CD14-positive monocyte (primary cell): ENCODE measurements at regions not wholly inside any gene's neighbourhood (a gene's known extent, or its start where the extent isn't known, plus 50 kb on each side); places are given as distances from the start of the nearest gene placed in this dataset.

Experiments
- DNase-seq, 3 donors: peaks; one replicate each; pipeline ENCODE4 v3.0.0-alpha.2; 2011 to 2022
- H2AFZ ChIP-seq: 2 replicates; pipeline ENCODE4 v1.6.0; 2012; ENCODE audit warnings: mild to moderate bottlenecking, low read depth, low read length, inconsistent platforms; ENCODE audit not compliant: insufficient read depth, poor library complexity, severe bottlenecking
- H3K27ac ChIP-seq, 2 donors: 1 replicate in 1 of 2; 2 replicates in 1 of 2; pipeline ENCODE4 v1.5.1; 2012 to 2013; ENCODE audit warnings: low read length in 2 of 2, control low read depth in 1 of 2, inconsistent platforms in 1 of 2, low read depth in 1 of 2, mild to moderate bottlenecking in 1 of 2
- H3K27me3 ChIP-seq, 2 donors: one replicate each; pipeline versions ENCODE4 v1.6.0 to v1.6.1; 2011 to 2013; ENCODE audit warnings: low read length in 2 of 2; ENCODE audit not compliant: control insufficient read depth in 2 of 2, insufficient read depth in 2 of 2
- H3K36me3 ChIP-seq, 2 donors: replicated peaks in 1 of 2; 1 replicate in 1 of 2; 2 replicates in 1 of 2; pipeline versions ENCODE4 v1.5.1 to v1.6.1; 2012 to 2013; ENCODE audit warnings: low read length in 2 of 2, control low read depth in 1 of 2, inconsistent platforms in 1 of 2, mild to moderate bottlenecking in 1 of 2; ENCODE audit not compliant: insufficient read depth in 2 of 2, control insufficient read depth in 1 of 2
- H3K4me1 ChIP-seq, 2 donors: 1 replicate in 1 of 2; 2 replicates in 1 of 2; pipeline versions ENCODE4 v1.5.1 to v1.6.1; 2012 to 2013; ENCODE audit warnings: low read length in 2 of 2, control low read depth in 1 of 2, inconsistent platforms in 1 of 2, mild to moderate bottlenecking in 1 of 2, moderate library complexity in 1 of 2; ENCODE audit not compliant: insufficient read depth in 2 of 2, control insufficient read depth in 1 of 2
- H3K4me2 ChIP-seq: replicated peaks from 2 replicates; pipeline ENCODE3; 2012; ENCODE audit warnings: low read length, moderate library complexity, mild to moderate bottlenecking; ENCODE audit not compliant: poor library complexity, severe bottlenecking; ENCODE audit errors: extremely low read depth
- H3K4me3 ChIP-seq, 3 experiments: fragments of 200-600 bp in 1 of 3; sonication (generic) in 1 of 3; replicated peaks in 1 of 3; 1 replicate in 2 of 3; 2 replicates in 1 of 3; pipeline ENCODE4 v1.5.1; 2011 to 2013; ENCODE audit warnings: low read length in 3 of 3, mild to moderate bottlenecking in 3 of 3, control low read depth in 2 of 3, low read depth in 2 of 3, inconsistent platforms in 1 of 3, moderate library complexity in 1 of 3
- H3K79me2 ChIP-seq: 2 replicates; pipeline ENCODE4 v1.6.0; 2012; ENCODE audit warnings: mild to moderate bottlenecking, control low read depth, inconsistent platforms, low read length, moderate library complexity; ENCODE audit not compliant: insufficient read depth
- H3K9ac ChIP-seq: 2 replicates; pipeline ENCODE4 v1.6.0; 2017; ENCODE audit warnings: low read length, mild to moderate bottlenecking; ENCODE audit not compliant: insufficient read depth, poor library complexity, severe bottlenecking
- H3K9me3 ChIP-seq, 2 donors: replicated peaks in 1 of 2; 1 replicate in 1 of 2; 2 replicates in 1 of 2; pipeline versions ENCODE4 v1.5.1 to v1.6.1; 2012 to 2013; ENCODE audit warnings: low read length in 2 of 2, control low read depth in 1 of 2; ENCODE audit not compliant: control insufficient read depth in 1 of 2, insufficient read depth in 1 of 2
- H4K20me1 ChIP-seq: 2 replicates; pipeline ENCODE4 v1.6.0; 2012; ENCODE audit warnings: mild to moderate bottlenecking, low read length, control low read depth, moderate library complexity; ENCODE audit not compliant: insufficient read depth
- H3K27ac Mint-ChIP-seq, 7 donors: one replicate each; pipeline ENCODE4 v1.8.0; 2020; ENCODE audit warnings: mild to moderate bottlenecking in 7 of 7, mixed read lengths in 7 of 7, moderate library complexity in 6 of 7, inconsistent platforms in 2 of 7
- H3K27me3 Mint-ChIP-seq, 3 donors: one replicate each; pipeline ENCODE4 v1.8.0; 2021 to 2022; ENCODE audit warnings: low read depth in 3 of 3, mild to moderate bottlenecking in 3 of 3, mixed read lengths in 3 of 3, moderate library complexity in 3 of 3, inconsistent platforms in 1 of 3
- H3K36me3 Mint-ChIP-seq, 2 donors: one replicate each; pipeline ENCODE4 v1.8.0; 2020; ENCODE audit warnings: mixed read lengths in 2 of 2, inconsistent platforms in 1 of 2, mild to moderate bottlenecking in 1 of 2
- H3K4me1 Mint-ChIP-seq: one replicate; pipeline ENCODE4 v1.8.0; 2020; ENCODE audit warnings: mild to moderate bottlenecking, mixed read lengths
- H3K4me3 Mint-ChIP-seq, 2 donors: one replicate each; pipeline ENCODE4 v1.8.0; 2020; ENCODE audit warnings: mild to moderate bottlenecking in 2 of 2, mixed read lengths in 2 of 2, moderate library complexity in 1 of 2
- H3K9me3 Mint-ChIP-seq, 7 donors: one replicate each; pipeline ENCODE4 v1.8.0; 2020 to 2022; ENCODE audit warnings: mixed read lengths in 7 of 7, mild to moderate bottlenecking in 6 of 7, moderate library complexity in 6 of 7, inconsistent platforms in 2 of 7
- CTCF ChIP-seq: fragments of 200-600 bp; IDR thresholded peaks from one replicate; pipeline ENCODE4 v1.8.0; 2022; ENCODE audit warnings: antibody characterized with exemption, mild to moderate bottlenecking
- WGBS: methylation state at CpG from one replicate; pipeline ENCODE4 v1.1.5; 2013; ENCODE audit warnings: missing lambda C conversion rate; ENCODE audit not compliant: insufficient coverage; 5-methylcytosine and 5-hydroxymethylcytosine counted together
- intact Hi-C, 2 donors: fragments of 100-400 bp; cut with micrococcal nuclease; formaldehyde crosslinking; loops; one replicate each; pipeline versions ENCODE4 v1.15.0 to v1.15.1; 2023

- Histone ChIP-seq H3K27me3 (no peaks in the 10 kb centered on the region), H3K4me2 (no peak overlapping the region), H3K79me2 (no peaks in the 10 kb centered on the region), H3K27ac (no peak overlapping the region), H2AFZ (no peak overlapping the region), H3K4me3 (no peak overlapping the region), H3K36me3 (no peaks in the 10 kb centered on the region), H3K9me3 (no peaks in the 10 kb centered on the region), H3K4me1 (no peaks in the 10 kb centered on the region), H4K20me1 (no peaks in the 10 kb centered on the region), H3K9ac (no peak overlapping the region)
- peaks cover 12% of the 10 kb centered on the region for H3K4me1 Mint-ChIP-seq
- no peak overlapping the region for H3K27ac Mint-ChIP-seq
- WGBS = no CpG with 5 or more reads among the region's 4 CpGs
- DNase-seq = no peak
- peaks cover 4 to 21% (median 14%) of the 10 kb centered on the region in 7 donors for H3K9me3 Mint-ChIP-seq
- intact Hi-C loops = no loop called here
- TF ChIP-seq CTCF = no peak
- no peak overlapping the region for H3K4me3 Mint-ChIP-seq
- no peaks in the 10 kb centered on the region for H3K36me3 Mint-ChIP-seq
- H3K27me3 Mint-ChIP-seq = peaks cover 0 to 5% (median 3%) of the 10 kb centered on the region in 3 donors
Observed at GRCh38 chr1:94362466-94363058, 55.6 kb upstream of the ABCD3 start.

- Mint-ChIP-seq H3K27ac (no peak overlapping the region), H3K9me3 (peaks cover 0 to 11% (median 2%) of the 10 kb centered on the region in 7 donors), H3K4me3 (no peak overlapping the region), H3K27me3 (peaks cover 0 to 3% (median 2%) of the 10 kb centered on the region in 3 donors), H3K4me1 (peaks cover 3% of the 10 kb centered on the region), H3K36me3 (no peaks in the 10 kb centered on the region)
- H2AFZ ChIP-seq = no peak overlapping the region
- intact Hi-C loops = no loop called here
- no peaks in the 10 kb centered on the region for H3K4me1 ChIP-seq
- no peak for DNase-seq
- no peaks in the 10 kb centered on the region for H3K79me2 ChIP-seq
- WGBS = 98% methylated on average over 5 of the region's 10 CpGs
- H3K4me3 ChIP-seq = no peak overlapping the region
- H3K9me3 ChIP-seq = no peaks in the 10 kb centered on the region
- TF ChIP-seq CTCF = no peak
- no peaks in the 10 kb centered on the region for H4K20me1 ChIP-seq
- H3K36me3 ChIP-seq = no peaks in the 10 kb centered on the region
- no peak overlapping the region for H3K9ac ChIP-seq
- H3K27me3 ChIP-seq = no peaks in the 10 kb centered on the region
- H3K27ac ChIP-seq = no peak overlapping the region
- H3K4me2 ChIP-seq = no peak overlapping the region
Observed at GRCh38 chr1:94358630-94359599, 59.3 kb upstream of the ABCD3 start.
